ENCODE measurements at regions not wholly inside any gene's neighbourhood (a gene's known extent, or its start where the extent isn't known, plus 50 kb on each side); places are given as distances from the start of the nearest gene placed in this dataset.

- Histone ChIP-seq H4K20me1 (ENCODE audit: control insufficient read depth, insufficient read depth, low read depth, low read length) (no peaks in the 10 kb centered on the region), H3F3A (ENCODE audit: control insufficient read depth, insufficient read depth) (no peaks in the 10 kb centered on the region), H3K27ac (ENCODE audit: low read depth, low read length) (no peak overlapping the region), H3K36me3 (ENCODE audit: control insufficient read depth, low read length) (no peaks in the 10 kb centered on the region), H3K4me1 (ENCODE audit: control insufficient read depth, low read length) (no peaks in the 10 kb centered on the region), H3K79me2 (ENCODE audit: control insufficient read depth, low read length) (no peaks in the 10 kb centered on the region), H3K27me3 (ENCODE audit: control insufficient read depth, low read length) (peaks cover 10% of the 10 kb centered on the region), H3K9me2 (replicated peaks; ENCODE audit: control insufficient read depth, low read length) (no peaks in the 10 kb centered on the region), H3K4me3 (ENCODE audit: low read length) (no peak overlapping the region), H3K9me3 (ENCODE audit: control insufficient read depth, insufficient read depth, low read length) (no peaks in the 10 kb centered on the region), H3K4me2 (ENCODE audit: low read length) (no peak overlapping the region)
- TF ChIP-seq EZH2phosphoT487 (IDR thresholded peaks at IDR 0.05; ENCODE audit: borderline replicate concordance, low read length): no peak
- TF ChIP-seq, protein P1, sequence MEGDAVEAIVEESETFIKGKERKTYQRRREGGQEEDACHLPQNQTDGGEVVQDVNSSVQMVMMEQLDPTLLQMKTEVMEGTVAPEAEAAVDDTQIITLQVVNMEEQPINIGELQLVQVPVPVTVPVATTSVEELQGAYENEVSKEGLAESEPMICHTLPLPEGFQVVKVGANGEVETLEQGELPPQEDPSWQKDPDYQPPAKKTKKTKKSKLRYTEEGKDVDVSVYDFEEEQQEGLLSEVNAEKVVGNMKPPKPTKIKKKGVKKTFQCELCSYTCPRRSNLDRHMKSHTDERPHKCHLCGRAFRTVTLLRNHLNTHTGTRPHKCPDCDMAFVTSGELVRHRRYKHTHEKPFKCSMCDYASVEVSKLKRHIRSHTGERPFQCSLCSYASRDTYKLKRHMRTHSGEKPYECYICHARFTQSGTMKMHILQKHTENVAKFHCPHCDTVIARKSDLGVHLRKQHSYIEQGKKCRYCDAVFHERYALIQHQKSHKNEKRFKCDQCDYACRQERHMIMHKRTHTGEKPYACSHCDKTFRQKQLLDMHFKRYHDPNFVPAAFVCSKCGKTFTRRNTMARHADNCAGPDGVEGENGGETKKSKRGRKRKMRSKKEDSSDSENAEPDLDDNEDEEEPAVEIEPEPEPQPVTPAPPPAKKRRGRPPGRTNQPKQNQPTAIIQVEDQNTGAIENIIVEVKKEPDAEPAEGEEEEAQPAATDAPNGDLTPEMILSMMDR (IDR thresholded peaks at IDR 0.05; ENCODE audit: low read depth, low read length, poor library complexity, severe bottlenecking): no peak
Observed at GRCh38 chr2:129080715-129081476, 762.2 kb upstream of the HS6ST1 start.

DNA sequence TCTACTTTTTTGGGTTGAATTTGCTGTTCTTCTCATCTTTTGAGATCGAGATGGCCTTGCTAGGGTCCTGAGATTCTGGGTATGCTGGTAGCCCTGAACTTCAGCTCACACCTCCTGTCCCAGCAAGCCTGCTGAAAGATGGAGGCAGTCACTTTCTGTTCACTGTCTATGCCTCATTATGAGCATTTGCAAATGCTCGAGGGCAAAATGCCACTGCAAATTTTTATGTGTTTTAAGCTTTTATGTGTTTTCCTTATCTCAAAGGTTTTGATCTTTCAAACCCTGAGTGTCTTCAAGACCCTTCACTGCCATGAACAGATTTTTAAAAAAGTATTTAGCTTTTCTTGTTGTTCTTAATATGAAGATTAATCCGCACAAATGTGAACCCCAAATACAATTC, 766.7 kb upstream of the HS6ST1 start:
- H4K20me1 ChIP-seq (ENCODE audit: control insufficient read depth, insufficient read depth, low read depth, low read length): no peaks in the 10 kb centered on the region
- H3K27ac ChIP-seq (ENCODE audit: low read depth, low read length): no peak overlapping the region
- H3K79me2 ChIP-seq (ENCODE audit: control insufficient read depth, low read length): no peaks in the 10 kb centered on the region
- no peaks in the 10 kb centered on the region for H3F3A ChIP-seq (ENCODE audit: control insufficient read depth, insufficient read depth)
- H3K4me3 ChIP-seq (ENCODE audit: low read length): no peak overlapping the region
- H3K4me2 ChIP-seq (ENCODE audit: low read length): no peak overlapping the region
- H3K4me1 ChIP-seq (ENCODE audit: control insufficient read depth, low read length): no peaks in the 10 kb centered on the region
- H3K27me3 ChIP-seq (ENCODE audit: control insufficient read depth, low read length): peaks cover 10% of the 10 kb centered on the region
- H3K9me2 ChIP-seq (replicated peaks; ENCODE audit: control insufficient read depth, low read length): no peaks in the 10 kb centered on the region
- H3K36me3 ChIP-seq (ENCODE audit: control insufficient read depth, low read length): no peaks in the 10 kb centered on the region
- TF ChIP-seq, protein P1 (IDR thresholded peaks at IDR 0.05; ENCODE audit: low read depth, low read length, poor library complexity, severe bottlenecking): no peak
- no peak for TF ChIP-seq EZH2phosphoT487 (IDR thresholded peaks at IDR 0.05; ENCODE audit: borderline replicate concordance, low read length)
- no peaks in the 10 kb centered on the region for H3K9me3 ChIP-seq (ENCODE audit: control insufficient read depth, insufficient read depth, low read length)

- H3F3A ChIP-seq (ENCODE audit: control insufficient read depth, insufficient read depth): no peaks in the 10 kb centered on the region
- H3K27me3 ChIP-seq (ENCODE audit: control insufficient read depth, low read length): peaks cover 10% of the 10 kb centered on the region
- no peaks in the 10 kb centered on the region for H3K9me3 ChIP-seq (ENCODE audit: control insufficient read depth, insufficient read depth, low read length)
- H3K36me3 ChIP-seq (ENCODE audit: control insufficient read depth, low read length): no peaks in the 10 kb centered on the region
- no peaks in the 10 kb centered on the region for H3K4me1 ChIP-seq (ENCODE audit: control insufficient read depth, low read length)
- H3K9me2 ChIP-seq (replicated peaks; ENCODE audit: control insufficient read depth, low read length): no peaks in the 10 kb centered on the region
- TF ChIP-seq, protein P1 (IDR thresholded peaks at IDR 0.05; ENCODE audit: low read depth, low read length, poor library complexity, severe bottlenecking): no peak
- no peak for TF ChIP-seq EZH2phosphoT487 (IDR thresholded peaks at IDR 0.05; ENCODE audit: borderline replicate concordance, low read length)
- H3K4me2 ChIP-seq (ENCODE audit: low read length): no peak overlapping the region
- H3K27ac ChIP-seq (ENCODE audit: low read depth, low read length): no peak overlapping the region
- no peaks in the 10 kb centered on the region for H3K79me2 ChIP-seq (ENCODE audit: control insufficient read depth, low read length)
- no peaks in the 10 kb centered on the region for H4K20me1 ChIP-seq (ENCODE audit: control insufficient read depth, insufficient read depth, low read depth, low read length)
- no peak overlapping the region for H3K4me3 ChIP-seq (ENCODE audit: low read length)
Observed at GRCh38 chr2:129087133-129087813, 768.6 kb upstream of the HS6ST1 start.

Data from DOHH2 (cell line).